ENCODE measurements at regions not wholly inside any gene's neighbourhood (a gene's known extent, or its start where the extent isn't known, plus 50 kb on each side); places are given as distances from the start of the nearest gene placed in this dataset.

GRCh38 chr2:64336171-64336570 lies 117.8 kb upstream of the LGALSL start:
- Histone ChIP-seq H3K9ac (ENCODE audit: low read length) (no peak overlapping the region), H3K27me3 (replicated peaks; ENCODE audit: control insufficient read depth, insufficient read depth, low read length) (no peaks in the 10 kb centered on the region), H3K4me3 (ENCODE audit: low read length) (no peak overlapping the region), H3K4me1 (ENCODE audit: control insufficient read depth, insufficient read depth, low read length) (peaks cover 7% of the 10 kb centered on the region), H3K36me3 (ENCODE audit: control insufficient read depth, insufficient read depth, low read length, severe bottlenecking) (no peaks in the 10 kb centered on the region), H3K9me3 (ENCODE audit: control insufficient read depth, low read length) (no peaks in the 10 kb centered on the region)
- no peak for DNase-seq (ENCODE audit: low read depth)

- H3K4me1 ChIP-seq (ENCODE audit: control insufficient read depth, insufficient read depth, low read length) = peaks cover 5% of the 10 kb centered on the region
- H3K27me3 ChIP-seq (replicated peaks; ENCODE audit: control insufficient read depth, insufficient read depth, low read length) = no peaks in the 10 kb centered on the region
- no peak overlapping the region for H3K4me3 ChIP-seq (ENCODE audit: low read length)
- DNase-seq (ENCODE audit: low read depth) = no peak
- no peaks in the 10 kb centered on the region for H3K9me3 ChIP-seq (ENCODE audit: control insufficient read depth, low read length)
- no peaks in the 10 kb centered on the region for H3K36me3 ChIP-seq (ENCODE audit: control insufficient read depth, insufficient read depth, low read length, severe bottlenecking)
- H3K9ac ChIP-seq (ENCODE audit: low read length) = no peak overlapping the region
Observed at GRCh38 chr2:64337314-64337713, 116.6 kb upstream of the LGALSL start.

- no peak for DNase-seq (ENCODE audit: low read depth)
- H3K27me3 ChIP-seq (replicated peaks; ENCODE audit: control insufficient read depth, insufficient read depth, low read length) = no peaks in the 10 kb centered on the region
- H3K4me3 ChIP-seq (ENCODE audit: low read length) = no peak overlapping the region
- H3K36me3 ChIP-seq (ENCODE audit: control insufficient read depth, insufficient read depth, low read length, severe bottlenecking) = no peaks in the 10 kb centered on the region
- no peak overlapping the region for H3K9ac ChIP-seq (ENCODE audit: low read length)
- peaks cover 3% of the 10 kb centered on the region for H3K4me1 ChIP-seq (ENCODE audit: control insufficient read depth, insufficient read depth, low read length)
- no peaks in the 10 kb centered on the region for H3K9me3 ChIP-seq (ENCODE audit: control insufficient read depth, low read length)
Observed at GRCh38 chr2:64338108-64338507, 115.9 kb upstream of the LGALSL start.

- peaks cover 3% of the 10 kb centered on the region for H3K4me1 ChIP-seq (ENCODE audit: control insufficient read depth, insufficient read depth, low read length)
- peak; percentile 13 for DNase-seq (ENCODE audit: low read depth)
- no peaks in the 10 kb centered on the region for H3K9me3 ChIP-seq (ENCODE audit: control insufficient read depth, low read length)
- H3K36me3 ChIP-seq (ENCODE audit: control insufficient read depth, insufficient read depth, low read length, severe bottlenecking) = no peaks in the 10 kb centered on the region
- H3K27me3 ChIP-seq (replicated peaks; ENCODE audit: control insufficient read depth, insufficient read depth, low read length) = no peaks in the 10 kb centered on the region
- no peak overlapping the region for H3K4me3 ChIP-seq (ENCODE audit: low read length)
- H3K9ac ChIP-seq (ENCODE audit: low read length) = no peak overlapping the region
Observed at GRCh38 chr2:64338910-64339500, 115.0 kb upstream of the LGALSL start.

GRCh38 chr2:64341461-64341860 lies 112.5 kb upstream of the LGALSL start:
- peaks cover 3% of the 10 kb centered on the region for H3K4me1 ChIP-seq (ENCODE audit: control insufficient read depth, insufficient read depth, low read length)
- H3K9me3 ChIP-seq (ENCODE audit: control insufficient read depth, low read length) = no peaks in the 10 kb centered on the region
- H3K27me3 ChIP-seq (replicated peaks; ENCODE audit: control insufficient read depth, insufficient read depth, low read length) = no peaks in the 10 kb centered on the region
- no peak overlapping the region for H3K4me3 ChIP-seq (ENCODE audit: low read length)
- H3K36me3 ChIP-seq (ENCODE audit: control insufficient read depth, insufficient read depth, low read length, severe bottlenecking) = no peaks in the 10 kb centered on the region
- DNase-seq (ENCODE audit: low read depth) = no peak
- no peak overlapping the region for H3K9ac ChIP-seq (ENCODE audit: low read length)

- no peaks in the 10 kb centered on the region for H3K9me3 ChIP-seq (ENCODE audit: control insufficient read depth, low read length)
- H3K9ac ChIP-seq (ENCODE audit: low read length) = no peak overlapping the region
- H3K4me1 ChIP-seq (ENCODE audit: control insufficient read depth, insufficient read depth, low read length) = peaks cover 3% of the 10 kb centered on the region
- H3K27me3 ChIP-seq (replicated peaks; ENCODE audit: control insufficient read depth, insufficient read depth, low read length) = no peaks in the 10 kb centered on the region
- no peak overlapping the region for H3K4me3 ChIP-seq (ENCODE audit: low read length)
- no peak for DNase-seq (ENCODE audit: low read depth)
- no peaks in the 10 kb centered on the region for H3K36me3 ChIP-seq (ENCODE audit: control insufficient read depth, insufficient read depth, low read length, severe bottlenecking)
Observed at GRCh38 chr2:64342195-64343099, 111.5 kb upstream of the LGALSL start.

- no peak for DNase-seq (ENCODE audit: low read depth)
- Histone ChIP-seq H3K9ac (ENCODE audit: low read length) (no peak overlapping the region), H3K4me3 (ENCODE audit: low read length) (no peak overlapping the region), H3K27me3 (replicated peaks; ENCODE audit: control insufficient read depth, insufficient read depth, low read length) (no peaks in the 10 kb centered on the region), H3K4me1 (ENCODE audit: control insufficient read depth, insufficient read depth, low read length) (peaks cover 10% of the 10 kb centered on the region), H3K9me3 (ENCODE audit: control insufficient read depth, low read length) (no peaks in the 10 kb centered on the region), H3K36me3 (ENCODE audit: control insufficient read depth, insufficient read depth, low read length, severe bottlenecking) (no peaks in the 10 kb centered on the region)
Observed at GRCh38 chr2:64344999-64345576, 108.9 kb upstream of the LGALSL start.

GRCh38 chr2:64345998-64346397 lies 108.0 kb upstream of the LGALSL start:
- no peaks in the 10 kb centered on the region for H3K9me3 ChIP-seq (ENCODE audit: control insufficient read depth, low read length)
- no peaks in the 10 kb centered on the region for H3K27me3 ChIP-seq (replicated peaks; ENCODE audit: control insufficient read depth, insufficient read depth, low read length)
- no peak overlapping the region for H3K9ac ChIP-seq (ENCODE audit: low read length)
- H3K4me1 ChIP-seq (ENCODE audit: control insufficient read depth, insufficient read depth, low read length) = peaks cover 10% of the 10 kb centered on the region
- H3K36me3 ChIP-seq (ENCODE audit: control insufficient read depth, insufficient read depth, low read length, severe bottlenecking) = no peaks in the 10 kb centered on the region
- H3K4me3 ChIP-seq (ENCODE audit: low read length) = no peak overlapping the region
- DNase-seq (ENCODE audit: low read depth) = no peak

GRCh38 chr2:64348386-64349130 lies 105.4 kb upstream of the LGALSL start:
- H3K9ac ChIP-seq (ENCODE audit: low read length) = no peak overlapping the region
- peak; percentile 47 for DNase-seq (ENCODE audit: low read depth)
- peaks cover 10% of the 10 kb centered on the region for H3K4me1 ChIP-seq (ENCODE audit: control insufficient read depth, insufficient read depth, low read length)
- H3K36me3 ChIP-seq (ENCODE audit: control insufficient read depth, insufficient read depth, low read length, severe bottlenecking) = no peaks in the 10 kb centered on the region
- no peaks in the 10 kb centered on the region for H3K9me3 ChIP-seq (ENCODE audit: control insufficient read depth, low read length)
- no peaks in the 10 kb centered on the region for H3K27me3 ChIP-seq (replicated peaks; ENCODE audit: control insufficient read depth, insufficient read depth, low read length)
- H3K4me3 ChIP-seq (ENCODE audit: low read length) = no peak overlapping the region

GRCh38 chr2:64349131-64349530 lies 104.8 kb upstream of the LGALSL start:
- no peak overlapping the region for H3K4me3 ChIP-seq (ENCODE audit: low read length)
- DNase-seq (ENCODE audit: low read depth) = no peak

GRCh38 chr2:64350996-64351395 lies 103.0 kb upstream of the LGALSL start:
- no peak for DNase-seq (ENCODE audit: low read depth)
- Histone ChIP-seq H3K9me3 (ENCODE audit: control insufficient read depth, low read length) (no peaks in the 10 kb centered on the region), H3K4me1 (ENCODE audit: control insufficient read depth, insufficient read depth, low read length) (peaks cover 17% of the 10 kb centered on the region), H3K9ac (ENCODE audit: low read length) (no peak overlapping the region), H3K4me3 (ENCODE audit: low read length) (no peak overlapping the region), H3K27me3 (replicated peaks; ENCODE audit: control insufficient read depth, insufficient read depth, low read length) (no peaks in the 10 kb centered on the region), H3K36me3 (ENCODE audit: control insufficient read depth, insufficient read depth, low read length, severe bottlenecking) (no peaks in the 10 kb centered on the region)

More at GRCh38 chr2:64349131-64349530, 104.8 kb upstream of the LGALSL start:
- H3K4me1 ChIP-seq (ENCODE audit: control insufficient read depth, insufficient read depth, low read length) = peaks cover 10% of the 10 kb centered on the region
- no peaks in the 10 kb centered on the region for H3K36me3 ChIP-seq (ENCODE audit: control insufficient read depth, insufficient read depth, low read length, severe bottlenecking)
- H3K27me3 ChIP-seq (replicated peaks; ENCODE audit: control insufficient read depth, insufficient read depth, low read length) = no peaks in the 10 kb centered on the region
- H3K9ac ChIP-seq (ENCODE audit: low read length) = no peak overlapping the region
- no peaks in the 10 kb centered on the region for H3K9me3 ChIP-seq (ENCODE audit: control insufficient read depth, low read length)
